ENCODE measurements at regions not wholly inside any gene's neighbourhood (a gene's known extent, or its start where the extent isn't known, plus 50 kb on each side); places are given as distances from the start of the nearest gene placed in this dataset.

GRCh38 chr1:30161953-30162352 is 561.4 kb downstream of the MATN1 start:
- TF ChIP-seq CTCF (conservative IDR thresholded peaks at IDR 0.05; ENCODE audit: low read length) (no peak), EZH2phosphoT487 (IDR thresholded peaks at IDR 0.05; ENCODE audit: borderline replicate concordance) (no peak)
